Erythroblast (primary cell): ENCODE measurements at regions not wholly inside any gene's neighbourhood (a gene's known extent, or its start where the extent isn't known, plus 50 kb on each side); places are given as distances from the start of the nearest gene placed in this dataset.

ENCODE experiments used
- GATA1 ChIP-seq: IDR thresholded peaks from 2 replicates; pipeline ENCODE4 v1.6.1; 2011; ENCODE audit warnings: low read depth, mild to moderate bottlenecking, control low read depth, low read length, moderate library complexity
- POLR2A ChIP-seq: IDR thresholded peaks from 2 replicates; pipeline ENCODE4 v1.6.1; 2011; ENCODE audit warnings: mild to moderate bottlenecking, low read length

DNA sequence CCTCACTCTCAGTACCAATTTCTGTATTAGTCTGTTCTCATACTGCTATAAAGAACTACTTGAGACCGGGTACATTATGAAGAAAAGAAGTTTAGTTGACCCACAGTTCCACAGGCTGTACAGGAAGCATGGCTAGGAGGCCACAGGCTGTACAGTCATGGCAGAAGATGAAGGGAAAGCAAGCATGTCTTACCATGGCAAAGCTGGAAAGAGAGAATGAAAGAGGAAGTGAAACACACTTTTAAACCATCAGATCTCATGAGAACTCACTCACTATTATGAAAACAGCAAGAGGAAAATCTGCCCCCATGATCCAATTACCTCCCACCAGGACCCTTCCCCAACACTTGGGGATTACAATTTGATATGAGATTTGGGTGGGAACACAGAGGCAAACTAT lies 698.8 kb downstream of the CDH9 start:
- TF ChIP-seq POLR2A (no peak), GATA1 (no peak)
